ENCODE measurements at regions not wholly inside any gene's neighbourhood (a gene's known extent, or its start where the extent isn't known, plus 50 kb on each side); places are given as distances from the start of the nearest gene placed in this dataset.

- in situ Hi-C loops (cut with HindIII; ENCODE audit: extremely low pct_ligation_motif_present, low pct_unique_long_range_greater_than_20kb), result no loop called here
- H2AFZ ChIP-seq (ENCODE audit: low read length), result no peak overlapping the region
- intact Hi-C loops (cut with micrococcal nuclease; ENCODE audit: unreplicated experiment), result no loop called here
- H3K27ac ChIP-seq (ENCODE audit: extremely low read length, insufficient read depth, low read length), result no peak overlapping the region
- WGBS (ENCODE audit: low lambda C conversion rate), result 2% methylated on average over 5 of the region's 5 CpGs
- BruUV-seq (replicated peaks), result no TSS peak
- ATAC-seq, result no peak
- H3K4me2 ChIP-seq (ENCODE audit: low read depth, low read length), result no peak overlapping the region
- TF ChIP-seq LRRFIP1 (CRISPR knock-in tag; conservative IDR thresholded peaks at IDR 0.05) (no peak), ZNF710 (CRISPR knock-in tag; IDR thresholded peaks at IDR 0.05; ENCODE audit: borderline replicate concordance) (no peak), ZNF354B (CRISPR knock-in tag; IDR thresholded peaks at IDR 0.05) (no peak), ARID4A (CRISPR knock-in tag; IDR thresholded peaks at IDR 0.05; ENCODE audit: borderline replicate concordance) (no peak)
- no peak for FAIRE-seq
- ChIA-PET CTCF (ENCODE audit: low intra/inter-chr PET ratio, low total read pairs) (no interaction called here), POLR2A (no interaction called here)
- H3K9ac ChIP-seq (ENCODE audit: insufficient read depth, low read depth, low read length), result no peak overlapping the region
- H4K20me1 ChIP-seq (ENCODE audit: insufficient read depth, low read length), result no peaks in the 10 kb centered on the region
- H3K36me3 ChIP-seq (replicated peaks in 1 of 2; ENCODE audit: control insufficient read depth in 1 of 2, insufficient read depth in 2 of 2, low read length in 2 of 2), result no peaks in the 10 kb centered on the region
- DNase-seq (ENCODE audit: low spot score), result no peak
- H3K4me3 ChIP-seq (replicated peaks in 1 of 3; ENCODE audit: insufficient read depth in 1 of 3, low read depth in 2 of 3, low read length in 3 of 3), result no peak overlapping the region
- H3K9me3 ChIP-seq (ENCODE audit: low read length), result no peaks in the 10 kb centered on the region
- no peaks in the 10 kb centered on the region for H3K79me2 ChIP-seq (ENCODE audit: insufficient read depth, low read length)
- H3K27me3 ChIP-seq (ENCODE audit: control insufficient read depth in 1 of 2, insufficient read depth in 2 of 2, low read length in 2 of 2), result peaks cover 0 to 40% of the 10 kb centered on the region in 2 experiments; a peak in 4 of 5 replicates
- no peaks in the 10 kb centered on the region for H3K4me1 ChIP-seq (ENCODE audit: insufficient read depth, low read length)
These were observed 85.9 kb upstream of the USP47 start for GRCh38 chr11:11755871-11756270.
